ENCODE measurements at regions not wholly inside any gene's neighbourhood (a gene's known extent, or its start where the extent isn't known, plus 50 kb on each side); places are given as distances from the start of the nearest gene placed in this dataset.

GRCh38 chr14:22143363-22143762, 445.7 kb downstream of the DAD1 start:
- intact Hi-C loops (cut with DNase I; ENCODE audit: low total_unique reads), result no loop called here
- no peaks in the 10 kb centered on the region for H3K36me3 ChIP-seq
- no peak overlapping the region for H3K27ac ChIP-seq
- H3K4me1 ChIP-seq, result no peaks in the 10 kb centered on the region
- no peak overlapping the region for H3K4me3 ChIP-seq
- TF ChIP-seq POLR2AphosphoS5 (IDR thresholded peaks at IDR 0.05), result no peak
- TF ChIP-seq POLR2A (IDR thresholded peaks at IDR 0.05), result no peak
- no peak for TF ChIP-seq EP300 (IDR thresholded peaks at IDR 0.05)
- TF ChIP-seq, protein P1, sequence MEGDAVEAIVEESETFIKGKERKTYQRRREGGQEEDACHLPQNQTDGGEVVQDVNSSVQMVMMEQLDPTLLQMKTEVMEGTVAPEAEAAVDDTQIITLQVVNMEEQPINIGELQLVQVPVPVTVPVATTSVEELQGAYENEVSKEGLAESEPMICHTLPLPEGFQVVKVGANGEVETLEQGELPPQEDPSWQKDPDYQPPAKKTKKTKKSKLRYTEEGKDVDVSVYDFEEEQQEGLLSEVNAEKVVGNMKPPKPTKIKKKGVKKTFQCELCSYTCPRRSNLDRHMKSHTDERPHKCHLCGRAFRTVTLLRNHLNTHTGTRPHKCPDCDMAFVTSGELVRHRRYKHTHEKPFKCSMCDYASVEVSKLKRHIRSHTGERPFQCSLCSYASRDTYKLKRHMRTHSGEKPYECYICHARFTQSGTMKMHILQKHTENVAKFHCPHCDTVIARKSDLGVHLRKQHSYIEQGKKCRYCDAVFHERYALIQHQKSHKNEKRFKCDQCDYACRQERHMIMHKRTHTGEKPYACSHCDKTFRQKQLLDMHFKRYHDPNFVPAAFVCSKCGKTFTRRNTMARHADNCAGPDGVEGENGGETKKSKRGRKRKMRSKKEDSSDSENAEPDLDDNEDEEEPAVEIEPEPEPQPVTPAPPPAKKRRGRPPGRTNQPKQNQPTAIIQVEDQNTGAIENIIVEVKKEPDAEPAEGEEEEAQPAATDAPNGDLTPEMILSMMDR (IDR thresholded peaks at IDR 0.05), result no peak
- WGBS, 5 donors, result 39 to 88% (median 73%) methylated on average over 2 of the region's 2 CpGs
- H3K27me3 ChIP-seq, result peaks cover 0 to 3% (median 0%) of the 10 kb centered on the region in 3 donors
- no peaks in the 10 kb centered on the region for H3K9me3 ChIP-seq
- DNase-seq, result no peak

- Histone ChIP-seq H3K9me3 (peaks cover 0 to 3% (median 0%) of the 10 kb centered on the region in 4 donors), H3K27ac (no peak overlapping the region), H3K36me3 (no peaks in the 10 kb centered on the region), H3K4me3 (no peak overlapping the region), H3K4me1 (no peaks in the 10 kb centered on the region), H3K27me3 (peaks cover 0 to 3% (median 0%) of the 10 kb centered on the region in 3 donors)
- no peak for TF ChIP-seq POLR2AphosphoS5 (IDR thresholded peaks at IDR 0.05)
- no peak for TF ChIP-seq POLR2A (IDR thresholded peaks at IDR 0.05)
- TF ChIP-seq, protein P1 (IDR thresholded peaks at IDR 0.05), result no peak
- TF ChIP-seq EP300 (IDR thresholded peaks at IDR 0.05), result no peak
- WGBS, 5 donors, result 68 to 87% (median 71%) methylated on average over 4 of the region's 4 CpGs
- DNase-seq, result no peak
- intact Hi-C loops (cut with DNase I; ENCODE audit: low total_unique reads), result no loop called here
These were observed 448.4 kb downstream of the DAD1 start for GRCh38 chr14:22140633-22141032.

- DNase-seq, result no peak
- H3K36me3 ChIP-seq, result no peaks in the 10 kb centered on the region
- H3K9me3 ChIP-seq, result peaks cover 0 to 9% (median 2%) of the 10 kb centered on the region in 4 donors
- WGBS, 5 donors, result 31 to 64% (median 54%) methylated on average over 4 of the region's 4 CpGs
- no peaks in the 10 kb centered on the region for H3K4me1 ChIP-seq
- no peak overlapping the region for H3K27ac ChIP-seq
- H3K4me3 ChIP-seq, result no peak overlapping the region
- TF ChIP-seq, protein P1 (IDR thresholded peaks at IDR 0.05), result no peak
- TF ChIP-seq EP300 (IDR thresholded peaks at IDR 0.05) (no peak), POLR2AphosphoS5 (IDR thresholded peaks at IDR 0.05) (no peak), POLR2A (IDR thresholded peaks at IDR 0.05) (no peak)
- intact Hi-C loops (cut with DNase I; ENCODE audit: low total_unique reads), result no loop called here
- no peaks in the 10 kb centered on the region for H3K27me3 ChIP-seq
These were observed 457.1 kb downstream of the DAD1 start for GRCh38 chr14:22131749-22132476.

GRCh38 chr14:22124073-22124613, 450.5 kb upstream of the OR4E1 start:
- Histone ChIP-seq H3K4me1 (no peaks in the 10 kb centered on the region), H3K9me3 (peaks cover 0 to 6% (median 0%) of the 10 kb centered on the region in 4 donors), H3K36me3 (no peaks in the 10 kb centered on the region), H3K27me3 (no peaks in the 10 kb centered on the region), H3K27ac (no peak overlapping the region), H3K4me3 (no peak overlapping the region)
- intact Hi-C loops (cut with DNase I; ENCODE audit: low total_unique reads), result no loop called here
- WGBS, 5 donors, result 81 to 87% (median 82%) methylated on average over 8 of the region's 8 CpGs
- TF ChIP-seq POLR2A (IDR thresholded peaks at IDR 0.05), result no peak
- DNase-seq, result no peak
